ENCODE measurements at regions not wholly inside any gene's neighbourhood (a gene's known extent, or its start where the extent isn't known, plus 50 kb on each side); places are given as distances from the start of the nearest gene placed in this dataset.

GRCh38 chr18:10094655-10095054 is 180.8 kb downstream of the VAPA start:
- peak; percentile 77 for DNase-seq (ENCODE audit: unreplicated experiment)
- ChIA-PET POLR2A (interaction anchor here (0.8 to 1.6 kb wide), 5 partner anchors 9 to 59 kb away, joined by 3 to 4 read pairs (median 3); no protein-coding TSS in a partner anchor), CTCF (interaction anchor here (1.0 kb wide), 2 partner anchors 87 to 100 kb away, joined by 3 to 4 read pairs; no protein-coding TSS in a partner anchor)
- intact Hi-C loops (cut with micrococcal nuclease), result no loop called here
- TF ChIP-seq CTCF (IDR thresholded peaks at IDR 0.05; ENCODE audit: unreplicated experiment), result no peak
- no TSS peak for BruUV-seq (replicated peaks)
- Mint-ChIP-seq H3K27me3 (ENCODE audit: insufficient read depth, unreplicated experiment) (no peaks in the 10 kb centered on the region), H3K9me3 (ENCODE audit: unreplicated experiment) (no peaks in the 10 kb centered on the region), H3K27ac (ENCODE audit: low read depth, unreplicated experiment) (peak overlapping the region; percentile 21), H3K4me3 (ENCODE audit: unreplicated experiment) (no peak overlapping the region), H3K4me1 (ENCODE audit: insufficient read depth, unreplicated experiment) (peaks cover 6% of the 10 kb centered on the region), H3K36me3 (ENCODE audit: insufficient read depth, unreplicated experiment) (no peaks in the 10 kb centered on the region)

GRCh38 chr18:10095356-10095755 is 181.5 kb downstream of the VAPA start:
- Mint-ChIP-seq H3K4me1 (ENCODE audit: insufficient read depth, unreplicated experiment) (peaks cover 6% of the 10 kb centered on the region), H3K27me3 (ENCODE audit: insufficient read depth, unreplicated experiment) (no peaks in the 10 kb centered on the region), H3K27ac (ENCODE audit: low read depth, unreplicated experiment) (no peak overlapping the region), H3K9me3 (ENCODE audit: unreplicated experiment) (no peaks in the 10 kb centered on the region), H3K36me3 (ENCODE audit: insufficient read depth, unreplicated experiment) (no peaks in the 10 kb centered on the region), H3K4me3 (ENCODE audit: unreplicated experiment) (no peak overlapping the region)
- TF ChIP-seq CTCF (IDR thresholded peaks at IDR 0.05; ENCODE audit: unreplicated experiment), result no peak
- DNase-seq (ENCODE audit: unreplicated experiment), result no peak
- intact Hi-C loops (cut with micrococcal nuclease), result no loop called here
- ChIA-PET CTCF (interaction anchor here (1.0 kb wide), 1 partner anchor 99 kb away, joined by 4 read pairs; no protein-coding TSS in a partner anchor), POLR2A (interaction anchor here (0.6 to 1.3 kb wide), 3 partner anchors 9 to 23 kb away, joined by 3 read pairs; no protein-coding TSS in a partner anchor)
- BruUV-seq (replicated peaks), result no TSS peak

GRCh38 chr18:10099539-10100140 is 185.8 kb downstream of the VAPA start:
- no peak for TF ChIP-seq CTCF (IDR thresholded peaks at IDR 0.05; ENCODE audit: unreplicated experiment)
- H3K4me1 Mint-ChIP-seq (ENCODE audit: insufficient read depth, unreplicated experiment), result no peaks in the 10 kb centered on the region
- intact Hi-C loops (cut with micrococcal nuclease), result no loop called here
- H3K4me3 Mint-ChIP-seq (ENCODE audit: unreplicated experiment), result no peak overlapping the region
- ChIA-PET POLR2A (no interaction called here), CTCF (no interaction called here)
- no peaks in the 10 kb centered on the region for H3K36me3 Mint-ChIP-seq (ENCODE audit: insufficient read depth, unreplicated experiment)
- H3K9me3 Mint-ChIP-seq (ENCODE audit: unreplicated experiment), result no peaks in the 10 kb centered on the region
- H3K27ac Mint-ChIP-seq (ENCODE audit: low read depth, unreplicated experiment), result no peak overlapping the region
- H3K27me3 Mint-ChIP-seq (ENCODE audit: insufficient read depth, unreplicated experiment), result no peaks in the 10 kb centered on the region
- DNase-seq (ENCODE audit: unreplicated experiment), result peak; percentile 51
- BruUV-seq (replicated peaks), result no TSS peak

- Mint-ChIP-seq H3K4me3 (ENCODE audit: unreplicated experiment) (no peak overlapping the region), H3K4me1 (ENCODE audit: insufficient read depth, unreplicated experiment) (no peaks in the 10 kb centered on the region), H3K9me3 (ENCODE audit: unreplicated experiment) (peaks cover 3% of the 10 kb centered on the region), H3K36me3 (ENCODE audit: insufficient read depth, unreplicated experiment) (no peaks in the 10 kb centered on the region), H3K27me3 (ENCODE audit: insufficient read depth, unreplicated experiment) (no peaks in the 10 kb centered on the region), H3K27ac (ENCODE audit: low read depth, unreplicated experiment) (no peak overlapping the region)
- BruUV-seq (replicated peaks), result no TSS peak
- intact Hi-C loops (cut with micrococcal nuclease), result no loop called here
- no peak for DNase-seq (ENCODE audit: unreplicated experiment)
- TF ChIP-seq CTCF (IDR thresholded peaks at IDR 0.05; ENCODE audit: unreplicated experiment), result no peak
- ChIA-PET CTCF (interaction anchor here (0.9 kb wide), 1 partner anchor 128 kb away, joined by 3 read pairs; no protein-coding TSS in a partner anchor), POLR2A (no interaction called here)
These were observed 186.4 kb downstream of the VAPA start for GRCh38 chr18:10100196-10100595.
